ENCODE measurements at regions not wholly inside any gene's neighbourhood (a gene's known extent, or its start where the extent isn't known, plus 50 kb on each side); places are given as distances from the start of the nearest gene placed in this dataset.

- TF ChIP-seq CREM (CRISPR knock-in tag; IDR thresholded peaks at IDR 0.05) (no peak), ZNF281 (CRISPR knock-in tag; IDR thresholded peaks at IDR 0.05) (0 out of 2 replicates have a peak, but pooled peaks have one; percentile 36), JUN (CRISPR knock-in tag; IDR thresholded peaks at IDR 0.05) (no peak)
- DNase-seq (ENCODE audit: low spot score) (peak; percentile 53), ATAC-seq (peak; percentile 94)
- H3K4me1 Mint-ChIP-seq = peaks cover 24% of the 10 kb centered on the region
- peaks cover 22% of the 10 kb centered on the region for H3K9me3 Mint-ChIP-seq
- ChIA-PET CTCF (interaction anchor here (0.6 to 1.4 kb wide), 3 partner anchors 8 to 311 kb away, joined by 3 to 8 read pairs (median 3); no protein-coding TSS in a partner anchor), POLR2A (no interaction called here)
- H3K36me3 Mint-ChIP-seq = peaks cover 9% of the 10 kb centered on the region
- H3K4me3 Mint-ChIP-seq = peak overlapping the region; percentile 20; the same call in 1 of the 2 replicates
- peak overlapping the region; percentile 88; the same call in 1 of the 2 replicates for H3K27ac Mint-ChIP-seq
- no peaks in the 10 kb centered on the region for H3K27me3 Mint-ChIP-seq (ENCODE audit: low read depth)
Observed at GRCh38 chr1:108057541-108057940, 92.6 kb upstream of the VAV3 start.

GRCh38 chr1:108056436-108056990, 91.5 kb upstream of the VAV3 start:
- Mint-ChIP-seq H3K27me3 (ENCODE audit: low read depth) (no peaks in the 10 kb centered on the region), H3K4me3 (no peak overlapping the region), H3K36me3 (peaks cover 5% of the 10 kb centered on the region; the same call in 1 of the 2 replicates), H3K27ac (no peak overlapping the region), H3K9me3 (peaks cover 12% of the 10 kb centered on the region), H3K4me1 (peaks cover 24% of the 10 kb centered on the region)
- POLR2A ChIA-PET = no interaction called here
- DNase-seq (ENCODE audit: low spot score) = no peak
- ATAC-seq = no peak
- CTCF ChIA-PET = no interaction called here
- TF ChIP-seq KAT7 (CRISPR knock-in tag; IDR thresholded peaks at IDR 0.05; ENCODE audit: borderline replicate concordance) (no peak), PREB (CRISPR knock-in tag; IDR thresholded peaks at IDR 0.05; ENCODE audit: borderline replicate concordance) (no peak), AFF4 (CRISPR knock-in tag; IDR thresholded peaks at IDR 0.05; ENCODE audit: borderline replicate concordance) (no peak), MLX (CRISPR knock-in tag; IDR thresholded peaks at IDR 0.05) (no peak), ATF2 (CRISPR knock-in tag; IDR thresholded peaks at IDR 0.05; ENCODE audit: borderline replicate concordance, low read depth) (no peak), NR3C1 (CRISPR knock-in tag; conservative IDR thresholded peaks at IDR 0.05; ENCODE audit: low read depth) (no peak), FOXP1 (CRISPR knock-in tag; IDR thresholded peaks at IDR 0.05; ENCODE audit: borderline replicate concordance) (no peak), ZNF317 (CRISPR knock-in tag; IDR thresholded peaks at IDR 0.05; ENCODE audit: borderline replicate concordance, low read depth) (no peak), ZNF416 (CRISPR knock-in tag; IDR thresholded peaks at IDR 0.05) (no peak), GRHL2 (CRISPR knock-in tag; IDR thresholded peaks at IDR 0.05; ENCODE audit: insufficient replicate concordance, severe bottlenecking) (no peak), EMX1 (CRISPR knock-in tag; IDR thresholded peaks at IDR 0.05) (no peak), USF1 (CRISPR knock-in tag; IDR thresholded peaks at IDR 0.05) (no peak), ELF4 (CRISPR knock-in tag; IDR thresholded peaks at IDR 0.05; ENCODE audit: low read depth) (no peak), E2F4 (CRISPR knock-in tag; IDR thresholded peaks at IDR 0.05; ENCODE audit: borderline replicate concordance, low read depth) (no peak), RELA (CRISPR knock-in tag; IDR thresholded peaks at IDR 0.05; ENCODE audit: borderline replicate concordance) (no peak), ATF6 (CRISPR knock-in tag; IDR thresholded peaks at IDR 0.05) (no peak), TEAD1 (CRISPR knock-in tag; IDR thresholded peaks at IDR 0.05) (no peak)
